WTC11 (cell line): ENCODE measurements at regions not wholly inside any gene's neighbourhood (a gene's known extent, or its start where the extent isn't known, plus 50 kb on each side); places are given as distances from the start of the nearest gene placed in this dataset.
"Not testable (repeated sequence)": the region's sequence is repeated elsewhere in the genome, so short reads cannot be mapped to it uniquely, and the experiment has no call there.

Experiments used
- ATAC-seq: fragments of 200-7000 bp; cut with Tn5 transposase; 2 replicates; pipeline ENCODE4 v1.10.0; 2021; ENCODE audit warnings: mild to moderate bottlenecking, moderate library complexity
- CTCF ChIA-PET: fragments of 300-600 bp; sonication (Branson Sonifier 250); formaldehyde crosslinking; loops from one replicate; lab custom pipeline; 2021; ENCODE audit warnings: antibody characterized with exemption; lab: Charles Lee
- POLR2A ChIA-PET: fragments of 350-600 bp; sonication (Branson Sonifier 250); formaldehyde crosslinking; loops from one replicate; lab custom pipeline; 2021; ENCODE audit warnings: antibody characterized with exemption; lab: Charles Lee
- DNase-seq: peaks from one replicate; pipeline ENCODE4 v3.0.0; 2021; ENCODE audit warnings: low spot score
- H3K27ac Mint-ChIP-seq: 2 replicates; pipeline ENCODE4 v1.8.0; 2021; ENCODE audit warnings: mixed read lengths
- H3K27me3 Mint-ChIP-seq: 2 replicates; pipeline ENCODE4 v1.8.0; 2021; ENCODE audit warnings: low read depth, mild to moderate bottlenecking, moderate library complexity, mixed read lengths
- H3K36me3 Mint-ChIP-seq: 2 replicates; pipeline ENCODE4 v1.8.0; 2021; ENCODE audit warnings: mixed read lengths
- H3K4me1 Mint-ChIP-seq: 2 replicates; pipeline ENCODE4 v1.8.0; 2022; ENCODE audit warnings: mixed read lengths
- H3K4me3 Mint-ChIP-seq: 2 replicates; pipeline ENCODE4 v1.8.0; 2021; ENCODE audit warnings: mild to moderate bottlenecking, moderate library complexity, mixed read lengths
- H3K9me3 Mint-ChIP-seq: 2 replicates; pipeline ENCODE4 v1.8.0; 2021; ENCODE audit warnings: mixed read lengths
- CREB1 ChIP-seq: sonication (generic); formaldehyde crosslinking; IDR thresholded peaks from 2 replicates; pipeline ENCODE4 v1.8.0; 2023; ENCODE audit warnings: mild to moderate bottlenecking, missing genetic modification reagents
- CREM ChIP-seq: sonication (generic); formaldehyde crosslinking; IDR thresholded peaks from 2 replicates; pipeline ENCODE4 v1.8.1; 2022; ENCODE audit warnings: mild to moderate bottlenecking, missing genetic modification reagents, moderate library complexity
- E2F5 ChIP-seq: sonication (generic); formaldehyde crosslinking; IDR thresholded peaks from 2 replicates; pipeline ENCODE4 v1.8.1; 2022; ENCODE audit warnings: mild to moderate bottlenecking, moderate library complexity, missing genetic modification reagents
- ERG ChIP-seq: fragments of 250-450 bp; sonication (Bioruptor Pico); IDR thresholded peaks from 2 replicates; pipeline ENCODE4 v1.8.0; 2021; ENCODE audit warnings: mild to moderate bottlenecking
- ESRRA ChIP-seq: sonication (generic); formaldehyde crosslinking; IDR thresholded peaks from 2 replicates; pipeline ENCODE4 v1.8.1; 2022; ENCODE audit warnings: mild to moderate bottlenecking, missing genetic modification reagents, borderline replicate concordance
- GTF2I ChIP-seq: fragments of 250-450 bp; sonication (Bioruptor Pico); conservative IDR thresholded peaks from 2 replicates; pipeline ENCODE4 v1.4.0; 2021; ENCODE audit warnings: mild to moderate bottlenecking
- MAX ChIP-seq: sonication (generic); formaldehyde crosslinking; IDR thresholded peaks from 2 replicates; pipeline ENCODE4 v1.8.0; 2022; ENCODE audit warnings: mild to moderate bottlenecking, missing genetic modification reagents
- RORB ChIP-seq: fragments of 250-450 bp; sonication (Bioruptor Pico); IDR thresholded peaks from 2 replicates; pipeline ENCODE4 v1.9.0; 2021; ENCODE audit warnings: mild to moderate bottlenecking
- TEAD1 ChIP-seq: sonication (generic); formaldehyde crosslinking; IDR thresholded peaks from 2 replicates; pipeline ENCODE4 v1.8.0; 2022; ENCODE audit warnings: mild to moderate bottlenecking, missing genetic modification reagents
- ZNF138 ChIP-seq: sonication (generic); formaldehyde crosslinking; conservative IDR thresholded peaks from 2 replicates; pipeline ENCODE4 v1.8.1; 2022; ENCODE audit warnings: mild to moderate bottlenecking, moderate library complexity, missing genetic modification reagents
- ZNF263 ChIP-seq: sonication (generic); formaldehyde crosslinking; IDR thresholded peaks from 2 replicates; pipeline ENCODE4 v1.8.1; 2022; ENCODE audit warnings: low read depth, mild to moderate bottlenecking, moderate library complexity, missing genetic modification reagents
- ZNF512 ChIP-seq: sonication (generic); formaldehyde crosslinking; IDR thresholded peaks from 2 replicates; pipeline ENCODE4 v1.8.1; 2022; ENCODE audit warnings: missing genetic modification reagents, borderline replicate concordance
- ZNF671 ChIP-seq: fragments of 250-450 bp; sonication (Bioruptor Pico); IDR thresholded peaks from 2 replicates; pipeline ENCODE4 v1.8.0; 2021; ENCODE audit warnings: mild to moderate bottlenecking
- TF ChIP-seq, protein P1 (sequence below): sonication (generic); formaldehyde crosslinking; IDR thresholded peaks from 2 replicates; pipeline ENCODE4 v1.8.0; 2023; ENCODE audit warnings: mild to moderate bottlenecking, missing genetic modification reagents
- TF ChIP-seq, protein P2 (sequence below): sonication (generic); formaldehyde crosslinking; IDR thresholded peaks from 2 replicates; pipeline ENCODE4 v1.8.1; 2023; ENCODE audit warnings: mild to moderate bottlenecking, missing genetic modification reagents
- TF ChIP-seq, protein P3 (sequence below): sonication (generic); formaldehyde crosslinking; IDR thresholded peaks from 2 replicates; pipeline ENCODE4 v1.8.1; 2022; ENCODE audit warnings: low read depth, missing genetic modification reagents, borderline replicate concordance

DNA sequence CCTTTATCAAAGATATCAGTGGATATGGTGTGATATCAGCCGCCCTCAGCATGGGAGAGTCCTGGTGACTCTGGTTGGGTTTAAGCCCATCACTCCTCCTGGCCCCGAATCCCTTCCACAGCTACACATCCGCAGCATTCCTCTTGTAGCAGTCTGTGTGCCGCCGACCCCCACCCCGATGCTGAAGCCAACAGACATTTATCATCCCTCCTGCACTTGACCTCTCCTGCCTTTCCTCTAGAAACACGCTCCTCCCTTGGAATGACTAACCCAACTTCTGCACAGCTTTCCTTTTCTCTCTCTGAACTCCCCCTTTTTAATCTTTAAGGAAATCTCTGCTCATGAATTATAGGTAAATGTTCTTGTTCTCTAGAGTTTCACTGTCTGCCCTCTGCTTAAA, 250.9 kb upstream of the FOXN3 start (continued):
- TF ChIP-seq CREB1 (CRISPR knock-in tag), result no peak

GRCh38 chr14:89665300-89666081, 248.5 kb upstream of the FOXN3 start:
- H3K4me1 Mint-ChIP-seq, ATAC-seq, H3K27me3 Mint-ChIP-seq, CTCF ChIA-PET, POLR2A ChIA-PET, DNase-seq, H3K27ac Mint-ChIP-seq, H3K4me3 Mint-ChIP-seq: not testable (repeated sequence)
- Mint-ChIP-seq H3K36me3 (peaks cover 22% of the 10 kb centered on the region), H3K9me3 (peaks cover 24% of the 10 kb centered on the region)

DNA sequence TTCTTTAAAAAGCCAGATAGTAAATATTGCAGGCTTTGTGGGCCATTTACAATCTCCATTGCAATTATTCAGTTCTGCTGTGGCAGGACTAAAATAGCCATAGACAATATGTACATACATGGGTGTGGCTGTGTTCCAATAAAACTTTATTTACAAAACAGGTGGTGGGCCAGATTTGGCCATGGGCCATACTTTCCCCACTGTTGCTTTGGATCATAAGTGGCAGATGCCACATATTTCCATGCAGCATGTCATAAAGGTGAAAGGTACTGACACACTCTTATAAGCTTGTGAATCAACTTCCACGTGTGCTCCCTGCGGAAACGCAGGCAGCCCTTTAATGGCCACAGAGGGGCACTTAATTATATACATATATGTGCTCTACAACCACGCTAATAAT, 244.4 kb upstream of the FOXN3 start:
- ATAC-seq (no peak), DNase-seq (no peak)
- POLR2A ChIA-PET, result no interaction called here
- Mint-ChIP-seq H3K4me1 (no peaks in the 10 kb centered on the region), H3K9me3 (peaks cover 29% of the 10 kb centered on the region), H3K27me3 (peaks cover 5% of the 10 kb centered on the region; the same call in 1 of the 2 replicates), H3K4me3 (no peak overlapping the region), H3K27ac (no peak overlapping the region), H3K36me3 (peaks cover 27% of the 10 kb centered on the region)
- no peak for TF ChIP-seq ZNF671
- TF ChIP-seq ZNF512 (CRISPR knock-in tag), result no peak
- CTCF ChIA-PET, result no interaction called here

GRCh38 chr14:89660625-89661233, 243.7 kb upstream of the FOXN3 start:
- POLR2A ChIA-PET, H3K4me3 Mint-ChIP-seq: not testable (repeated sequence)

DNA sequence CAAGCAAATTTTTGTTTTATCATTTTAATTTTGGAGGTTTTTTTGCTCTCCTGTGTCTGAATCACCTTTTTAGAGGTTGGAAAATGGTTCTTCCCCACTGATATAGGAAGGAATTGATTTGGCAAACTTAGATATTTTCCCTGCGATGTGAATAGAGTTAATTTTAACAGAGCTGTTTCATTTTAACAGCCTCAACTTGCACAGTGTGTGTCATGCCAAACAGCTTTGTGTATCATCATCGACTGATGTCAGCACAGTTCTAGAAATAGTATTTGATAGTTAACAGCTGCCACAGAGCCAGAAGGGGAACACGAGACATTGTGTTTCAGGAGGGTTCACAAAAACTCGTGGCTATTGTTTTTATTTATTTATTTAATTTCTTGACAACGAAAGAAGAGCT, 243.1 kb upstream of the FOXN3 start:
- ATAC-seq (no peak), DNase-seq (no peak)
- Mint-ChIP-seq H3K27me3 (peaks cover 5% of the 10 kb centered on the region; the same call in 1 of the 2 replicates), H3K4me3 (no peak overlapping the region), H3K9me3 (peaks cover 29% of the 10 kb centered on the region), H3K27ac (no peak overlapping the region), H3K4me1 (no peaks in the 10 kb centered on the region), H3K36me3 (peaks cover 19% of the 10 kb centered on the region)
- ChIA-PET POLR2A (no interaction called here), CTCF (no interaction called here)
- TF ChIP-seq, protein P1, sequence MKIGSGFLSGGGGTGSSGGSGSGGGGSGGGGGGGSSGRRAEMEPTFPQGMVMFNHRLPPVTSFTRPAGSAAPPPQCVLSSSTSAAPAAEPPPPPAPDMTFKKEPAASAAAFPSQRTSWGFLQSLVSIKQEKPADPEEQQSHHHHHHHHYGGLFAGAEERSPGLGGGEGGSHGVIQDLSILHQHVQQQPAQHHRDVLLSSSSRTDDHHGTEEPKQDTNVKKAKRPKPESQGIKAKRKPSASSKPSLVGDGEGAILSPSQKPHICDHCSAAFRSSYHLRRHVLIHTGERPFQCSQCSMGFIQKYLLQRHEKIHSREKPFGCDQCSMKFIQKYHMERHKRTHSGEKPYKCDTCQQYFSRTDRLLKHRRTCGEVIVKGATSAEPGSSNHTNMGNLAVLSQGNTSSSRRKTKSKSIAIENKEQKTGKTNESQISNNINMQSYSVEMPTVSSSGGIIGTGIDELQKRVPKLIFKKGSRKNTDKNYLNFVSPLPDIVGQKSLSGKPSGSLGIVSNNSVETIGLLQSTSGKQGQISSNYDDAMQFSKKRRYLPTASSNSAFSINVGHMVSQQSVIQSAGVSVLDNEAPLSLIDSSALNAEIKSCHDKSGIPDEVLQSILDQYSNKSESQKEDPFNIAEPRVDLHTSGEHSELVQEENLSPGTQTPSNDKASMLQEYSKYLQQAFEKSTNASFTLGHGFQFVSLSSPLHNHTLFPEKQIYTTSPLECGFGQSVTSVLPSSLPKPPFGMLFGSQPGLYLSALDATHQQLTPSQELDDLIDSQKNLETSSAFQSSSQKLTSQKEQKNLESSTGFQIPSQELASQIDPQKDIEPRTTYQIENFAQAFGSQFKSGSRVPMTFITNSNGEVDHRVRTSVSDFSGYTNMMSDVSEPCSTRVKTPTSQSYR (CRISPR knock-in tag), result no peak
- TF ChIP-seq ESRRA (CRISPR knock-in tag) (no peak), GTF2I (no peak), ERG (CRISPR knock-in tag) (no peak), MAX (CRISPR knock-in tag) (no peak), ZNF138 (CRISPR knock-in tag) (no peak), CREM (CRISPR knock-in tag) (no peak), ZNF263 (no peak), E2F5 (CRISPR knock-in tag) (no peak), RORB (CRISPR knock-in tag) (no peak), TEAD1 (CRISPR knock-in tag) (no peak)
- TF ChIP-seq, protein P2, sequence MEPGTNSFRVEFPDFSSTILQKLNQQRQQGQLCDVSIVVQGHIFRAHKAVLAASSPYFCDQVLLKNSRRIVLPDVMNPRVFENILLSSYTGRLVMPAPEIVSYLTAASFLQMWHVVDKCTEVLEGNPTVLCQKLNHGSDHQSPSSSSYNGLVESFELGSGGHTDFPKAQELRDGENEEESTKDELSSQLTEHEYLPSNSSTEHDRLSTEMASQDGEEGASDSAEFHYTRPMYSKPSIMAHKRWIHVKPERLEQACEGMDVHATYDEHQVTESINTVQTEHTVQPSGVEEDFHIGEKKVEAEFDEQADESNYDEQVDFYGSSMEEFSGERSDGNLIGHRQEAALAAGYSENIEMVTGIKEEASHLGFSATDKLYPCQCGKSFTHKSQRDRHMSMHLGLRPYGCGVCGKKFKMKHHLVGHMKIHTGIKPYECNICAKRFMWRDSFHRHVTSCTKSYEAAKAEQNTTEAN (CRISPR knock-in tag), result no peak
- TF ChIP-seq, protein P3, sequence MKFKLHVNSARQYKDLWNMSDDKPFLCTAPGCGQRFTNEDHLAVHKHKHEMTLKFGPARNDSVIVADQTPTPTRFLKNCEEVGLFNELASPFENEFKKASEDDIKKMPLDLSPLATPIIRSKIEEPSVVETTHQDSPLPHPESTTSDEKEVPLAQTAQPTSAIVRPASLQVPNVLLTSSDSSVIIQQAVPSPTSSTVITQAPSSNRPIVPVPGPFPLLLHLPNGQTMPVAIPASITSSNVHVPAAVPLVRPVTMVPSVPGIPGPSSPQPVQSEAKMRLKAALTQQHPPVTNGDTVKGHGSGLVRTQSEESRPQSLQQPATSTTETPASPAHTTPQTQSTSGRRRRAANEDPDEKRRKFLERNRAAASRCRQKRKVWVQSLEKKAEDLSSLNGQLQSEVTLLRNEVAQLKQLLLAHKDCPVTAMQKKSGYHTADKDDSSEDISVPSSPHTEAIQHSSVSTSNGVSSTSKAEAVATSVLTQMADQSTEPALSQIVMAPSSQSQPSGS, result no peak

More at GRCh38 chr14:89660625-89661233, 243.7 kb upstream of the FOXN3 start:
- DNase-seq, CTCF ChIA-PET, H3K4me1 Mint-ChIP-seq, ATAC-seq, H3K27ac Mint-ChIP-seq, H3K27me3 Mint-ChIP-seq: not testable (repeated sequence)
- Mint-ChIP-seq H3K36me3 (peaks cover 25% of the 10 kb centered on the region), H3K9me3 (peaks cover 30% of the 10 kb centered on the region)
